ENCODE measurements at regions not wholly inside any gene's neighbourhood (a gene's known extent, or its start where the extent isn't known, plus 50 kb on each side); places are given as distances from the start of the nearest gene placed in this dataset.

GRCh38 chr1:172972258-172972657 lies 78.5 kb downstream of the TNFSF18 start:
- TF ChIP-seq CTCF (IDR thresholded peaks at IDR 0.05) (no peak), POLR2A (IDR thresholded peaks at IDR 0.05) (no peak)

All from adrenal gland (tissue), 5 donors.